GM12891 (cell line): ENCODE measurements at regions not wholly inside any gene's neighbourhood (a gene's known extent, or its start where the extent isn't known, plus 50 kb on each side); places are given as distances from the start of the nearest gene placed in this dataset.

Source experiments
- POLR2A ChIP-seq: IDR thresholded peaks from 2 replicates; pipeline ENCODE4 v1.6.1; 2011; ENCODE audit warnings: low read depth, low read length, control low read depth
- POLR2AphosphoS5 ChIP-seq: IDR thresholded peaks from 2 replicates; pipeline ENCODE4 v1.6.1; 2011; ENCODE audit warnings: low read depth, low read length, control low read depth
- TAF1 ChIP-seq: IDR thresholded peaks from 2 replicates; pipeline ENCODE4 v1.6.1; 2011; ENCODE audit warnings: low read depth, low read length, control low read depth

DNA sequence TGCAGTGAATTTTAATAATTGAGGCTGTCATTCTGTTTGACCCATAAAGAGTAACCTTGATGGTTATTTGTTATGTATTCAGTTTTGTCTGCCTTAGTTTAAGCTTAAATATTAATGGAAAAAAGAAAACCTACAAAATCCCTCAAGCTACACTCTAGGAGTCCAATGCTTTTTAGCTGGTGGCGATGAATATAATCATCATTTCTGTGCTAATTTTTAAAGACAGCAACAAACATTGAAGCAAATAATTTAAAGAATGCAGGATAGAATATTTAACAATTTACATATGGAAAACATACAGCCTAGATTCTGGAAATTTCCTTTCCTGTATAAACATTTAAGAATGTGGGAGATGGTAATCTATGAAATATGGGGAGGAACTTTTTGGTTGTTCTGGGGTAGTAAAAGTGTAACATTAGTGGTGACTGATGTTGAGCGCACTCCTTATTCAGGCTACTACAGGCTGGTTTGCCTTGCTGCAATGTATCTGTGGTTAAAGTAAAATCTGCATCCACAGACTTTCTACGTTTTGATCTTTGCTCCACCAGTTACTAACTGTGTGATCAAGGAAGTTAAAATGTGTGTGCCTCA lies 287.9 kb upstream of the DEFB112 start:
- TF ChIP-seq POLR2A (no peak), TAF1 (no peak), POLR2AphosphoS5 (no peak)
